Osteocyte (in vitro differentiated cells): ENCODE measurements at regions not wholly inside any gene's neighbourhood (a gene's known extent, or its start where the extent isn't known, plus 50 kb on each side); places are given as distances from the start of the nearest gene placed in this dataset.

Experiments
- DNase-seq: peaks from one replicate; pipeline ENCODE4 v3.0.0; 2021; ENCODE audit warnings: mixed read lengths; ENCODE audit not compliant: unreplicated experiment; ENCODE audit errors: extremely low spot score
- H3K27ac Mint-ChIP-seq: one replicate; pipeline ENCODE4 v1.8.0; 2021; ENCODE audit warnings: mild to moderate bottlenecking, mixed read lengths; ENCODE audit not compliant: unreplicated experiment
- H3K27me3 Mint-ChIP-seq: one replicate; pipeline ENCODE4 v1.8.0; 2021; ENCODE audit warnings: mixed read lengths; ENCODE audit not compliant: unreplicated experiment
- H3K36me3 Mint-ChIP-seq: one replicate; pipeline ENCODE4 v1.8.0; 2021; ENCODE audit warnings: mixed read lengths; ENCODE audit not compliant: unreplicated experiment
- H3K4me1 Mint-ChIP-seq: one replicate; pipeline ENCODE4 v1.8.0; 2021; ENCODE audit warnings: mixed read lengths; ENCODE audit not compliant: unreplicated experiment
- H3K4me3 Mint-ChIP-seq: one replicate; pipeline ENCODE4 v1.8.0; 2021; ENCODE audit warnings: mild to moderate bottlenecking, moderate library complexity, mixed read lengths; ENCODE audit not compliant: unreplicated experiment
- H3K9me3 Mint-ChIP-seq: one replicate; pipeline ENCODE4 v1.8.0; 2021; ENCODE audit warnings: mixed read lengths; ENCODE audit not compliant: unreplicated experiment
- CTCF ChIP-seq: fragments of 200-600 bp; sonication (generic); IDR thresholded peaks from 2 replicates; pipeline ENCODE4 v1.5.0; 2021; ENCODE audit warnings: antibody characterized with exemption, mild to moderate bottlenecking, moderate library complexity

DNA sequence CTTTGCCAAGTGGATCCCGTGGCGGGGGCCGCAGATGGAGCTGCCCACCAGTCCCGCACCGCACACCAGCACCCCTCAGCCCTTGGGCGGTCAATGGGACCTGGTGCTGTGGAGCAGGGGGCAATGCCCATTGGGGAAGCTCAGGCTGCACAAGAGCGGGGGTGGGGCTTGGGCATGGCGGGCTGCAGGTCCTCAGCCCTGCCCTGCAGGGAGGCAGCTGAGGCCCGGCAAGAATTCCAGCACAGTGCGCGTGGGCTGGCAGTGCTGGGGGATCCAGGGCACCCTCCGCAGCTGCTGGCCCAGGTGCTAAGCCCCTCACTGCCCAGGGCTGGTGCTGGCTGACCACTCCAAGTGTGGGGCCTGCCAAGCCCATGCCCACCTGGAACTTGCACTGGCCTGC lies 136.2 kb upstream of the ANKRD30A start:
- no peak for DNase-seq
- no peaks in the 10 kb centered on the region for H3K36me3 Mint-ChIP-seq
- no peak for TF ChIP-seq CTCF
- no peaks in the 10 kb centered on the region for H3K4me1 Mint-ChIP-seq
- no peaks in the 10 kb centered on the region for H3K27me3 Mint-ChIP-seq
- no peak overlapping the region for H3K4me3 Mint-ChIP-seq
- H3K9me3 Mint-ChIP-seq: peaks cover 54% of the 10 kb centered on the region
- H3K27ac Mint-ChIP-seq: no peak overlapping the region

- Mint-ChIP-seq H3K9me3 (peaks cover 25% of the 10 kb centered on the region), H3K4me1 (no peaks in the 10 kb centered on the region), H3K27ac (no peak overlapping the region), H3K27me3 (no peaks in the 10 kb centered on the region), H3K4me3 (no peak overlapping the region), H3K36me3 (no peaks in the 10 kb centered on the region)
- TF ChIP-seq CTCF: no peak
- DNase-seq: no peak
Measured at GRCh38 chr10:36946598-36946997, 178.8 kb upstream of the ANKRD30A start.

DNA sequence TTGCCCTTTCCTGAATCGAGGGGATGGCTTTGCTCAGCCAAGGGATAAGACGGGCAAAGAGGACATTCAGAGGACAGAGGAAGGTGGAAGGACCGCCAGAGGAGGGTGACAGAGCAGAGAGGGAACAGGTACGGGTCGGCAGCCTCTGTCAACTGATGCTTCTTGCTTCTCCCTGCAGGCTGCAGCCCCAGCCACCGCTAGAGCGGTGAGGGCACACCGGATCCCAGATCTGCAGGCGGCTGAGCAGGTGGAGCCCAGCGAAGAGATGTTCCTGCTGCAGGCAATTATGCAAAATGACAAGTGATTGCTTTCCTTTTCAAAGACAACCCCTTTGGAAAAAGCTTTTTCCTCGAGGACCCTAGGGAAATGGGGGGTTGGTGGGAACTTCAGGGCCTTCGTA lies 181.9 kb upstream of the ANKRD30A start:
- peaks cover 22% of the 10 kb centered on the region for H3K9me3 Mint-ChIP-seq
- no peak overlapping the region for H3K27ac Mint-ChIP-seq
- no peak for DNase-seq
- H3K4me1 Mint-ChIP-seq: no peaks in the 10 kb centered on the region
- H3K27me3 Mint-ChIP-seq: no peaks in the 10 kb centered on the region
- H3K36me3 Mint-ChIP-seq: no peaks in the 10 kb centered on the region
- no peak for TF ChIP-seq CTCF
- H3K4me3 Mint-ChIP-seq: no peak overlapping the region

DNA sequence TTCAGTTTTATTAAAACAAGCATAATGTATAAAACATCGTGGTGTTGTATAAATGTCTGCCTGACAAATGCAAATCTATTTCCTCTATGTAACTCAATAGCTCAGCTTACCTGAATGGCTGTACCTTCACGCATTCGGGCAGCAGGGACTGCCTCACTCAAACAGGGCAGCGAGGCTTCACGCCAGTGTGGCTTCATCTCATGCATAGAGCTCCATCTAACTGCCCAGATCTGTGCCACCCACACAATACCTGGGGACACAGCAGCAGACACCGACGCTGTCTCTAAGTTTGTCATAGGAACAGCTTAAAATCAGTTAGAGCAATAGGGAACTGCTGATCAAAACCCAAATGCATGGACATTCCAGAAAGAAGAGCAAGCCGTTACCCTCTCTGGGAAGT lies 182.8 kb upstream of the ANKRD30A start:
- Mint-ChIP-seq H3K9me3 (peaks cover 17% of the 10 kb centered on the region), H3K4me3 (no peak overlapping the region), H3K27ac (no peak overlapping the region), H3K27me3 (no peaks in the 10 kb centered on the region), H3K4me1 (no peaks in the 10 kb centered on the region), H3K36me3 (no peaks in the 10 kb centered on the region)
- no peak for TF ChIP-seq CTCF
- no peak for DNase-seq

DNA sequence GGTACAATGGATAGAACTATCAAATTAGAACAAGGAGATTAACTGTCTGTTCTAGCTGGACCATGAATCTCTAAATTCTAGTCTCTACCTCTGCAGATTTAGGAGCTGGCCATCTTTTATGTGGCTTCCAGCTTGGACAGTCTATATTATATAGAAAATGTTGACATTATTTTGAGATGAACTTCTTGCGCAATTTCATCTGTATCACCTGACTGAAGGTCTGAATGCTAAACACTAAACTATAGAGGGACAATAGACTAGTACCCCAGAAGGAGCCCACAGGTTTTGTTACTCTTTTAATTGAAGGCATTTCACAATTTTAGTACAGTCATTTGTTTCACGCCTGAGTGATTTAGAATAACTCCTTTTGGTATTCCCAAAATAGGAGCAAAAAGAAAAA lies 222.4 kb upstream of the ANKRD30A start:
- no peaks in the 10 kb centered on the region for H3K4me1 Mint-ChIP-seq
- no peaks in the 10 kb centered on the region for H3K27me3 Mint-ChIP-seq
- no peaks in the 10 kb centered on the region for H3K36me3 Mint-ChIP-seq
- no peak for DNase-seq
- H3K4me3 Mint-ChIP-seq: no peak overlapping the region
- no peak overlapping the region for H3K27ac Mint-ChIP-seq
- peaks cover 5% of the 10 kb centered on the region for H3K9me3 Mint-ChIP-seq
- TF ChIP-seq CTCF: no peak
